ENCODE measurements at regions not wholly inside any gene's neighbourhood (a gene's known extent, or its start where the extent isn't known, plus 50 kb on each side); places are given as distances from the start of the nearest gene placed in this dataset.

DNA sequence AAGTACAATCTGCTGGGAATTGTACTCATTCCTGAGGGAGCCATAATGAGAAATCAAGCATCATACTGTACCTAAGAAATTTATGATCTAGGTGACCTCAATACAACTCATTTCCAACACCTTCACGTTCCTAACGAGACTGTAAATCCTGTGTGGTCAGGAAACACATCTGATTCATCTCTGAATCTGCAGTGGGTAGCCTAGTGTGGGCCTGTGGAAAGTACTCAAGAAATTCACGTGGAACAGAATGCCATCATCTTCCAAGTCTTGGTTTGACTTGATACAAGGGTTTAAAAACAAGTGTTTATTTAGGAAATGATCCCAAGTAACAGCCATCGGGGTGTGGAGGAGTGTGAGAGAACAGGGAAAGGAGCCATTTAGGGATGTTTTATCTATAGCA, 568.9 kb downstream of the EDEM1 start:
- no peaks in the 10 kb centered on the region for H3K36me3 ChIP-seq
- TF ChIP-seq, protein P1, sequence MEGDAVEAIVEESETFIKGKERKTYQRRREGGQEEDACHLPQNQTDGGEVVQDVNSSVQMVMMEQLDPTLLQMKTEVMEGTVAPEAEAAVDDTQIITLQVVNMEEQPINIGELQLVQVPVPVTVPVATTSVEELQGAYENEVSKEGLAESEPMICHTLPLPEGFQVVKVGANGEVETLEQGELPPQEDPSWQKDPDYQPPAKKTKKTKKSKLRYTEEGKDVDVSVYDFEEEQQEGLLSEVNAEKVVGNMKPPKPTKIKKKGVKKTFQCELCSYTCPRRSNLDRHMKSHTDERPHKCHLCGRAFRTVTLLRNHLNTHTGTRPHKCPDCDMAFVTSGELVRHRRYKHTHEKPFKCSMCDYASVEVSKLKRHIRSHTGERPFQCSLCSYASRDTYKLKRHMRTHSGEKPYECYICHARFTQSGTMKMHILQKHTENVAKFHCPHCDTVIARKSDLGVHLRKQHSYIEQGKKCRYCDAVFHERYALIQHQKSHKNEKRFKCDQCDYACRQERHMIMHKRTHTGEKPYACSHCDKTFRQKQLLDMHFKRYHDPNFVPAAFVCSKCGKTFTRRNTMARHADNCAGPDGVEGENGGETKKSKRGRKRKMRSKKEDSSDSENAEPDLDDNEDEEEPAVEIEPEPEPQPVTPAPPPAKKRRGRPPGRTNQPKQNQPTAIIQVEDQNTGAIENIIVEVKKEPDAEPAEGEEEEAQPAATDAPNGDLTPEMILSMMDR (IDR thresholded peaks at IDR 0.05): no peak
- no peak overlapping the region for H3K4me3 ChIP-seq
- no peak overlapping the region for H3K27ac ChIP-seq
- no peak for DNase-seq
- no peaks in the 10 kb centered on the region for H3K9me3 ChIP-seq
- no peaks in the 10 kb centered on the region for H3K4me1 ChIP-seq
- H3K27me3 ChIP-seq (ENCODE audit: low read depth): no peaks in the 10 kb centered on the region
- intact Hi-C loops (cut with DNase I): no loop called here
- ATAC-seq: no peak

DNA sequence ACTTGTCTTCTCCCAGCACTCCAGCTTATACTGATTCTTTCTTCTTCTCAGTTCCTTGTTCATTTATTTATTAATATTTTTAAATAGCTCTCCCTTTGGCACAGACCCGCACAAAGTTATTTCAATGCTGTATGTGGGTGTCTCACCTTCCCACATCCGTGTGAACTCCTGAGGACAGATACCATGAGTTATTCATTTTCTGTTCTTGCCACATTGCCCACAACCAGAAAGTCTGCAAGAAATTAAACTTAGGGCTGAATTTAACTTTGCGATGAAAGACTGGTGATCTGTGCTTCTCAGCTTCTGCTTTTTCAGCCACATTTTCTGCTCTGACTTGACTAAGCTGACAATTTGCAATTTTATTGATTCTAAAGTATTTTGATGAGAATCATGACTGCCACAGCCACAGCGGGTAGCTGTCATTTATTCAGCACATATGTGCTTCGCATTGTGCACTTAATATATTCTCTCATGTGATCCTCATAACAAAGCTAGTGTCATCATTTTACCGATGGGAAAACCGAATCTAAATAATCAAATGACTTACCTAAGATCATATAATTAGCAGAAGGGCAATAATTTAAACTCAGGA, 569.8 kb downstream of the EDEM1 start:
- Histone ChIP-seq H3K27me3 (ENCODE audit: low read depth) (no peaks in the 10 kb centered on the region), H3K9me3 (no peaks in the 10 kb centered on the region), H3K4me3 (no peak overlapping the region), H3K27ac (no peak overlapping the region), H3K4me1 (no peaks in the 10 kb centered on the region), H3K36me3 (no peaks in the 10 kb centered on the region)
- intact Hi-C loops (cut with DNase I): no loop called here
- DNase-seq (no peak), ATAC-seq (no peak)
- TF ChIP-seq, protein P1 (IDR thresholded peaks at IDR 0.05): no peak

DNA sequence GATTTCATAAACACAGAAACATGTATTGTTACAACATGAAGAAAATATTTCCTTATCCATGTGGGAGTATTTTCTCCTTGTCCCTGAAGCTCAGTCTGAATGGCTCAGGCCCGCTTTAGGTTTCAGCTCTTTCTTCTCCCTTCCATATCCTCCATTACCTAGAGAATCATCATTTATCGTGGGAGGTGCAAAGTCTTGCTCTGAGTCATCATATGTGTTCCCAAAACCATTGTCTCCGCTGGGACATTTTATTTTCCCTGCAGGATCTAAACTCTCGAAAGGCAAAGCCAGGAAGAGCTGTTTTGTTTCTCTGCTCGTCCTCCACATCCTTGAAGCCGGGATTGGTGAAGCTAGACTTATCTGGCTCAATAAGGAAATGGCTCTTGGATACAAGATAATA, 571.2 kb downstream of the EDEM1 start:
- H3K4me1 ChIP-seq: no peaks in the 10 kb centered on the region
- H3K36me3 ChIP-seq: no peaks in the 10 kb centered on the region
- intact Hi-C loops (cut with DNase I): no loop called here
- ATAC-seq: no peak
- H3K4me3 ChIP-seq: no peak overlapping the region
- no peak for DNase-seq
- no peak overlapping the region for H3K27ac ChIP-seq
- H3K27me3 ChIP-seq (ENCODE audit: low read depth): no peaks in the 10 kb centered on the region
- TF ChIP-seq, protein P1 (IDR thresholded peaks at IDR 0.05): no peak
- no peaks in the 10 kb centered on the region for H3K9me3 ChIP-seq

DNA sequence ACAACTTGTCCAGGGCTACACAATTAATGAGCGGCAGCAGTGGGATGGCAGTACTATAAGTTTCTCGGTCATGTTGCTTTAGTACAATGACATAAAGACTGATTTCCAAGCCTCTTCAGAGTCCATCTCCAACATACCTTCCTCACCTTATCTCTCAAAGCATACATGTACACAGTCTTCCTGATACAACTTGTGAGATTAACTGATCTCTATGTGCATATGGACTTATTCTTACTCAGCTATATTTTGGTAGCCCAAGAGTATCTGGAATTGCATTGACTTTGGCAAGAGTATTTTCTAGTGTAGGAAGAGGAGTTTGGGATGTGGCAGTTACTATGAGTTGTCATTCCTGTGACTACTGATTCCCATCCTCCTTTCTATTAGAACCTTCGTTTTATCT, 575.0 kb downstream of the EDEM1 start:
- TF ChIP-seq, protein P1 (IDR thresholded peaks at IDR 0.05): no peak
- H3K9me3 ChIP-seq: no peaks in the 10 kb centered on the region
- intact Hi-C loops (cut with DNase I): no loop called here
- H3K4me3 ChIP-seq: no peak overlapping the region
- H3K36me3 ChIP-seq: no peaks in the 10 kb centered on the region
- H3K4me1 ChIP-seq: no peaks in the 10 kb centered on the region
- DNase-seq: no peak
- H3K27me3 ChIP-seq (ENCODE audit: low read depth): no peaks in the 10 kb centered on the region
- H3K27ac ChIP-seq: no peak overlapping the region
- no peak for ATAC-seq

DNA sequence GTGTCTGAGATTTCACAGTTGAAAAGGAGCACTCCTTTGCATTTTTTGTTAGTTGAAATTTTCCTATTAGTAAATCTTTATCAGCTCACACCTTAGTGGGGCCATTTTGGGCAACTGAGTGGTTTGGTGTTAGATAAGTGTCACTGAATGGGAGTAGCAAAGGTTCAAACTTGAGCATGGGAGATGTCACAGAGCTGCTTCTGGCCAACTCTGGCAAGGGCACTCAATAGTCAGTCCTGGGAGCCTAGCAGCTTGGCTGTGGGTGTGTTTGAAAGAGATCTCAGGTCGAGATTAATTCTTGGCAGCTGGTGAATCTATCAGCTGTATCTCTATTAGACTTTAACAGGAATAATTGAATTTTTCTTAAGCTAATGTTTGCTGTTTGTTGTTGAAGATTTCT, 579.3 kb downstream of the EDEM1 start:
- ATAC-seq (no peak), DNase-seq (no peak)
- Histone ChIP-seq H3K4me3 (no peak overlapping the region), H3K4me1 (no peaks in the 10 kb centered on the region), H3K9me3 (no peaks in the 10 kb centered on the region), H3K27me3 (ENCODE audit: low read depth) (no peaks in the 10 kb centered on the region), H3K36me3 (no peaks in the 10 kb centered on the region), H3K27ac (no peak overlapping the region)
- intact Hi-C loops (cut with DNase I): no loop called here
- TF ChIP-seq, protein P1 (IDR thresholded peaks at IDR 0.05): no peak

DNA sequence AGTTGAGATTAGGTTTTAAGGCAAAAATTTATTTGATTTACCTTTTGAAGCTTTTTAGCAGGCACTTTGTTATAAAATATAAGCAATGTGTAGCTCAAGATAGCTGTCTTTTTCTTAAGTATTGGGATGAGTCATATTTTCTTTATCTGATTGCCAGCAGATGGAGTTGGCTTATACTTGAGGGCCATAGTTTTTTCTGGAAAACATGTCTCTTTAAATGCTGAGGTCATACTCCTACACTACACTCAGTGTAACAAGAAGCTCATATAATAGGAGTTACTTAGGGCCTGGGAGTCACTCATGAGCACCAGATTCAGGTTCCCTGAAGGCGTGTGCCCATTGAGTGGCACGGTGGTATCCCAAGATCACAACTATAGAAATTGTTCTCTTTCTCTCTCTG, 579.8 kb downstream of the EDEM1 start:
- Histone ChIP-seq H3K4me3 (no peak overlapping the region), H3K36me3 (no peaks in the 10 kb centered on the region), H3K27ac (no peak overlapping the region), H3K27me3 (ENCODE audit: low read depth) (no peaks in the 10 kb centered on the region), H3K9me3 (no peaks in the 10 kb centered on the region), H3K4me1 (no peaks in the 10 kb centered on the region)
- intact Hi-C loops (cut with DNase I): no loop called here
- TF ChIP-seq, protein P1 (IDR thresholded peaks at IDR 0.05): no peak
- ATAC-seq (no peak), DNase-seq (no peak)
